DND-41 (cell line): ENCODE measurements at regions not wholly inside any gene's neighbourhood (a gene's known extent, or its start where the extent isn't known, plus 50 kb on each side); places are given as distances from the start of the nearest gene placed in this dataset.

ENCODE experiments used
- ATAC-seq: fragments of 200-7000 bp; cut with Tn5 transposase; 3 replicates; pipeline ENCODE4 v1.9.1; 2021; ENCODE audit warnings: low read depth; ENCODE audit not compliant: insufficient read depth
- DNase-seq: peaks from one replicate; pipeline ENCODE4 v3.0.0-alpha.2; 2020
- H2AFZ ChIP-seq: 2 replicates; pipeline ENCODE4 v1.6.0; 2012; ENCODE audit warnings: low read depth, low read length
- H3K27ac ChIP-seq: 2 replicates; pipeline ENCODE4 v1.5.1; 2012; ENCODE audit warnings: low read length, inconsistent platforms
- H3K27me3 ChIP-seq: fragments of 200-600 bp; sonication (generic); 2 replicates; pipeline ENCODE4 v1.6.0; 2012; ENCODE audit warnings: low read length, mild to moderate bottlenecking, inconsistent platforms; ENCODE audit not compliant: insufficient read depth, poor library complexity
- H3K36me3 ChIP-seq: 2 replicates; pipeline ENCODE4 v1.5.1; 2012; ENCODE audit warnings: low read length, inconsistent platforms; ENCODE audit not compliant: insufficient read depth
- H3K4me1 ChIP-seq: 2 replicates; pipeline ENCODE4 v1.5.1; 2012; ENCODE audit warnings: mild to moderate bottlenecking, low read length; ENCODE audit not compliant: insufficient read depth
- H3K4me2 ChIP-seq: 2 replicates; pipeline ENCODE4 v1.6.0; 2012; ENCODE audit warnings: mild to moderate bottlenecking, moderate library complexity, low read length, inconsistent platforms; ENCODE audit not compliant: insufficient read depth
- H3K4me3 ChIP-seq, 2 experiments: fragments of 200-600 bp in 1 of 2; shearing (Covaris generic) in 1 of 2; 2 replicates each; pipeline ENCODE4 v1.5.1; 2012 to 2016; ENCODE audit warnings: inconsistent platforms in 2 of 2, low read length in 2 of 2, mild to moderate bottlenecking in 2 of 2, low read depth in 1 of 2, moderate library complexity in 1 of 2
- H3K79me2 ChIP-seq: 2 replicates; pipeline ENCODE4 v1.6.0; 2012; ENCODE audit warnings: low read length, inconsistent platforms; ENCODE audit not compliant: insufficient read depth
- H3K9ac ChIP-seq: 2 replicates; pipeline ENCODE4 v1.6.0; 2012; ENCODE audit warnings: low read depth, mild to moderate bottlenecking, inconsistent platforms, low read length, moderate library complexity
- H3K9me3 ChIP-seq: 2 replicates; pipeline ENCODE4 v1.5.1; 2012; ENCODE audit warnings: low read length, moderate library complexity, mild to moderate bottlenecking, inconsistent platforms; ENCODE audit not compliant: insufficient read depth, severe bottlenecking
- H4K20me1 ChIP-seq: 2 replicates; pipeline ENCODE4 v1.6.0; 2012; ENCODE audit warnings: low read length; ENCODE audit not compliant: insufficient read depth
- EZH2 ChIP-seq: IDR thresholded peaks from 3 replicates; pipeline ENCODE4 v1.6.1; 2012; ENCODE audit warnings: borderline replicate concordance, low read depth, mild to moderate bottlenecking, moderate library complexity, low read length, inconsistent platforms; ENCODE audit not compliant: severe bottlenecking
- TF ChIP-seq, protein P1 (sequence below): IDR thresholded peaks from 2 replicates; pipeline ENCODE4 v1.5.1; 2012; ENCODE audit warnings: borderline replicate concordance, low read length, moderate library complexity, mild to moderate bottlenecking; ENCODE audit not compliant: poor library complexity, severe bottlenecking; ENCODE audit errors: extremely low read depth

- Histone ChIP-seq H4K20me1 (no peaks in the 10 kb centered on the region), H3K9me3 (no peaks in the 10 kb centered on the region), H3K27me3 (no peaks in the 10 kb centered on the region), H3K4me3 (no peak overlapping the region), H3K4me1 (no peaks in the 10 kb centered on the region), H3K27ac (no peak overlapping the region), H2AFZ (no peak overlapping the region), H3K4me2 (no peak overlapping the region), H3K36me3 (no peaks in the 10 kb centered on the region), H3K9ac (no peak overlapping the region), H3K79me2 (no peaks in the 10 kb centered on the region)
- no peak for ATAC-seq
- DNase-seq: no peak
- TF ChIP-seq, protein P1, sequence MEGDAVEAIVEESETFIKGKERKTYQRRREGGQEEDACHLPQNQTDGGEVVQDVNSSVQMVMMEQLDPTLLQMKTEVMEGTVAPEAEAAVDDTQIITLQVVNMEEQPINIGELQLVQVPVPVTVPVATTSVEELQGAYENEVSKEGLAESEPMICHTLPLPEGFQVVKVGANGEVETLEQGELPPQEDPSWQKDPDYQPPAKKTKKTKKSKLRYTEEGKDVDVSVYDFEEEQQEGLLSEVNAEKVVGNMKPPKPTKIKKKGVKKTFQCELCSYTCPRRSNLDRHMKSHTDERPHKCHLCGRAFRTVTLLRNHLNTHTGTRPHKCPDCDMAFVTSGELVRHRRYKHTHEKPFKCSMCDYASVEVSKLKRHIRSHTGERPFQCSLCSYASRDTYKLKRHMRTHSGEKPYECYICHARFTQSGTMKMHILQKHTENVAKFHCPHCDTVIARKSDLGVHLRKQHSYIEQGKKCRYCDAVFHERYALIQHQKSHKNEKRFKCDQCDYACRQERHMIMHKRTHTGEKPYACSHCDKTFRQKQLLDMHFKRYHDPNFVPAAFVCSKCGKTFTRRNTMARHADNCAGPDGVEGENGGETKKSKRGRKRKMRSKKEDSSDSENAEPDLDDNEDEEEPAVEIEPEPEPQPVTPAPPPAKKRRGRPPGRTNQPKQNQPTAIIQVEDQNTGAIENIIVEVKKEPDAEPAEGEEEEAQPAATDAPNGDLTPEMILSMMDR: no peak
- TF ChIP-seq EZH2: no peak
Measured at GRCh38 chr17:14864127-14864526, 401.0 kb downstream of the PMP22 start.

DNA sequence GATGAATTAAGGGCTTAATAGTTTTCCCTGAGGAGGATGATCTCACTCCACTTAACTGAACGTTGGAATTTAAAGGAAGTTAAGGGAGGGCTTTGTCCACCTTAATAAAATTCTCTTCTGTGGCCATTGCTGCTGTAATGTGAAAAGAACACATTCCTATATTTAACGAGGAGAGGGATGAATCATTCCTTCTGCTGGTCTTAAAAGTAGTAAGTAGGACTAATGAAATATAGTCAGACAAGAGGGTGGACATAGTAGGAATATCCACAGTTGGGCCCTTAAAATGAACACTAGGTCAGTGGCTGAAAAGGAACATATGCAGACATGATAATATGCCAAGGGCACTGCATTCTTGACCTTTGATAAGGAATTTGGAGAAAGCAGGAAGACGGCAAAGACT is 405.6 kb downstream of the PMP22 start:
- no peak for TF ChIP-seq EZH2
- TF ChIP-seq, protein P1: no peak
- Histone ChIP-seq H3K27ac (no peak overlapping the region), H3K4me3 (no peak overlapping the region), H3K27me3 (no peaks in the 10 kb centered on the region), H3K79me2 (no peaks in the 10 kb centered on the region), H4K20me1 (no peaks in the 10 kb centered on the region), H3K4me2 (no peak overlapping the region), H3K4me1 (no peaks in the 10 kb centered on the region), H2AFZ (no peak overlapping the region), H3K9ac (no peak overlapping the region), H3K36me3 (no peaks in the 10 kb centered on the region), H3K9me3 (no peaks in the 10 kb centered on the region)
- ATAC-seq: no peak
- DNase-seq: no peak

GRCh38 chr17:14856176-14856575 is 408.9 kb downstream of the PMP22 start:
- H4K20me1 ChIP-seq: no peaks in the 10 kb centered on the region

More at GRCh38 chr17:14856176-14856575, 408.9 kb downstream of the PMP22 start:
- H3K27me3 ChIP-seq: no peaks in the 10 kb centered on the region
- H3K4me1 ChIP-seq: no peaks in the 10 kb centered on the region
- no peak for DNase-seq
- no peak overlapping the region for H3K27ac ChIP-seq
- no peak overlapping the region for H2AFZ ChIP-seq
- no peak overlapping the region for H3K4me3 ChIP-seq
- no peak overlapping the region for H3K9ac ChIP-seq
- H3K36me3 ChIP-seq: no peaks in the 10 kb centered on the region
- TF ChIP-seq EZH2: no peak
- TF ChIP-seq, protein P1: no peak
- no peaks in the 10 kb centered on the region for H3K9me3 ChIP-seq
- H3K4me2 ChIP-seq: no peak overlapping the region
- no peaks in the 10 kb centered on the region for H3K79me2 ChIP-seq
- no peak for ATAC-seq
